ENCODE measurements at regions not wholly inside any gene's neighbourhood (a gene's known extent, or its start where the extent isn't known, plus 50 kb on each side); places are given as distances from the start of the nearest gene placed in this dataset.

DNA sequence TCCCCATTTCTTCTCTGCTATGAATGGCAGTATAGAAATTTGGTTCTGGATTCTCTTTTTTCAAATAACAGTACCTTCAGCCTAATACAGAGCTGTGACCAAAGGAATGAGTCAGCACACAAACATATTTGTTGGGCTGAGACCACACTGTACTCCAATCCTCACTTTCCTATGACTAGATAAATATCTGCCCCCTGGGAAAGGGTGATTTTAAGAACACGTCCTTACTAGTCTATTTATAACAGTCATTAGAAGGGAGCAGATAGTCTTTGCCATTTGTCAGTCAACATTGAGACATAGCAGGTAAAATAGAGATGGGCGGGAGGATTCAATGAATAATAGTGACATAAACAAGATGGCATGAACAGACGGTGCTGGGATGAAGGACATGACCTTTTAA, 461.3 kb downstream of the MCTP2 start:
- no peak overlapping the region for H2BK5ac ChIP-seq (ENCODE audit: low read depth, low read length)
- H4K20me1 ChIP-seq (replicated peaks in 1 of 2; ENCODE audit: control insufficient read depth in 1 of 2, insufficient read depth in 2 of 2, low read length in 2 of 2), result no peaks in the 10 kb centered on the region
- no peak overlapping the region for H2BK20ac ChIP-seq (ENCODE audit: low read length)
- H3K79me2 ChIP-seq (ENCODE audit: control insufficient read depth in 1 of 2, insufficient read depth in 2 of 2, low read length in 2 of 2), result no peaks in the 10 kb centered on the region
- POLR2A ChIA-PET (ENCODE audit: partially characterized antibody), result no interaction called here
- H3K4me3 ChIP-seq (ENCODE audit: extremely low read depth in 1 of 4, insufficient read depth in 2 of 4, low read depth in 3 of 4, low read length in 4 of 4), result no peak overlapping the region
- no peaks in the 10 kb centered on the region for H3K4me1 ChIP-seq (replicated peaks in 1 of 4; ENCODE audit: control insufficient read depth in 3 of 4, insufficient read depth in 4 of 4, low read length in 3 of 4)
- H2AFZ ChIP-seq (ENCODE audit: low read length), result no peak overlapping the region
- no peak overlapping the region for H2BK12ac ChIP-seq (ENCODE audit: low read depth, low read length)
- CTCF ChIA-PET (ENCODE audit: partially characterized antibody), result interaction anchor here (0.6 to 1.1 kb wide), 2 partner anchors 9 to 22 kb away, joined by 3 read pairs; no protein-coding TSS in a partner anchor
- no peaks in the 10 kb centered on the region for H3K36me3 ChIP-seq (ENCODE audit: control insufficient read depth in 2 of 4, insufficient read depth in 4 of 4, low read length in 3 of 4)
- H3K23ac ChIP-seq (ENCODE audit: insufficient read length), result no peak overlapping the region
- DNase-seq (ENCODE audit: low read depth in 1 of 2, low spot score in 2 of 2) (no peak), FAIRE-seq (no peak)
- no peak overlapping the region for H3K18ac ChIP-seq (ENCODE audit: extremely low read depth, low read length)
- no peak overlapping the region for H2AK5ac ChIP-seq (ENCODE audit: low read depth, low read length)
- H3K27ac ChIP-seq (ENCODE audit: low read depth, low read length), result no peak overlapping the region
- no peak overlapping the region for H3K4me2 ChIP-seq (ENCODE audit: insufficient read depth in 1 of 2, low read depth in 2 of 2, low read length in 2 of 2)
- no peaks in the 10 kb centered on the region for H3K27me3 ChIP-seq (replicated peaks in 1 of 4; ENCODE audit: control insufficient read depth in 3 of 4, extremely low read depth in 1 of 4, insufficient read depth in 3 of 4, low read length in 3 of 4)
- no peak overlapping the region for H2BK120ac ChIP-seq (replicated peaks; ENCODE audit: low read depth, low read length)
- H4K91ac ChIP-seq (replicated peaks; ENCODE audit: insufficient read length, low read length), result no peak overlapping the region
- H4K5ac ChIP-seq (ENCODE audit: insufficient read length, low read depth, low read length), result no peak overlapping the region
- H3K9ac ChIP-seq (replicated peaks in 1 of 4; ENCODE audit: extremely low read depth in 1 of 4, low read depth in 3 of 4, low read length in 3 of 4), result no peak overlapping the region
- H2BK15ac ChIP-seq (ENCODE audit: low read length), result no peak overlapping the region
- H3K4ac ChIP-seq (replicated peaks; ENCODE audit: insufficient read length, low read depth, low read length), result no peak overlapping the region
- WGBS, 2 experiments (ENCODE audit: extremely low coverage in 1 of 2, insufficient coverage in 1 of 2, insufficient read length in 1 of 2, insufficient replicate concordance in 2 of 2, low coverage in 1 of 2, low lambda C conversion rate in 2 of 2, missing lambda C conversion rate in 1 of 2), result 96% methylated on average over 3 of the region's 3 CpGs; no CpG with 5 or more reads in 1 of the 2 experiments
- no peaks in the 10 kb centered on the region for H3K23me2 ChIP-seq (ENCODE audit: low read depth, low read length)
- no peak overlapping the region for H3K56ac ChIP-seq (replicated peaks; ENCODE audit: insufficient read length, low read depth, low read length)
- no peak overlapping the region for H4K8ac ChIP-seq (ENCODE audit: extremely low read depth, insufficient read depth, low read length)
- no peak overlapping the region for H3K14ac ChIP-seq (ENCODE audit: insufficient read length)
- H3K9me3 ChIP-seq (ENCODE audit: insufficient read depth in 2 of 2, low read depth in 1 of 2, low read length in 1 of 2), result no peaks in the 10 kb centered on the region
- H3K79me1 ChIP-seq (ENCODE audit: low read depth, low read length), result no peaks in the 10 kb centered on the region
- TF ChIP-seq POLR2AphosphoS5 (IDR thresholded peaks at IDR 0.05; ENCODE audit: low read depth, low read length) (no peak), RAD21 (IDR thresholded peaks at IDR 0.05 in 1 of 2, conservative IDR thresholded peaks at IDR 0.05 in 1 of 2; ENCODE audit: low read depth in 2 of 2, low read length in 2 of 2) (no peak), RBBP5 (IDR thresholded peaks at IDR 0.05; ENCODE audit: borderline replicate concordance, low read depth, low read length) (no peak), TEAD4 (IDR thresholded peaks at IDR 0.05; ENCODE audit: low read depth, low read length) (no peak), MAX (IDR thresholded peaks at IDR 0.05) (no peak), HDAC2 (IDR thresholded peaks at IDR 0.05; ENCODE audit: borderline replicate concordance in 1 of 2, low read depth in 2 of 2, low read length in 2 of 2) (no peak), NRF1 (IDR thresholded peaks at IDR 0.05; ENCODE audit: low read depth, low read length) (no peak), ZNF274 (IDR thresholded peaks at IDR 0.05; ENCODE audit: borderline replicate concordance, extremely low read depth, low read length) (no peak), TBP (IDR thresholded peaks at IDR 0.05; ENCODE audit: low read depth, low read length) (no peak), KDM5A (IDR thresholded peaks at IDR 0.05; ENCODE audit: low read length) (no peak), BRCA1 (IDR thresholded peaks at IDR 0.05; ENCODE audit: low read depth, low read length) (no peak), GTF2F1 (IDR thresholded peaks at IDR 0.05; ENCODE audit: borderline replicate concordance, low read depth, low read length) (no peak), BACH1 (IDR thresholded peaks at IDR 0.05; ENCODE audit: low read length) (no peak)
- TF ChIP-seq, protein P1, sequence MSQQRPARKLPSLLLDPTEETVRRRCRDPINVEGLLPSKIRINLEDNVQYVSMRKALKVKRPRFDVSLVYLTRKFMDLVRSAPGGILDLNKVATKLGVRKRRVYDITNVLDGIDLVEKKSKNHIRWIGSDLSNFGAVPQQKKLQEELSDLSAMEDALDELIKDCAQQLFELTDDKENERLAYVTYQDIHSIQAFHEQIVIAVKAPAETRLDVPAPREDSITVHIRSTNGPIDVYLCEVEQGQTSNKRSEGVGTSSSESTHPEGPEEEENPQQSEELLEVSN (IDR thresholded peaks at IDR 0.05), result no peak

Measured in H1 (cell line).